Calu3 (cell line): ENCODE measurements at regions not wholly inside any gene's neighbourhood (a gene's known extent, or its start where the extent isn't known, plus 50 kb on each side); places are given as distances from the start of the nearest gene placed in this dataset.

Experiments
- BruUV-seq: library from RNA; stranded (reverse); fragments of 400-500 nt; replicated peaks from 2 replicates; lab custom pipeline; 2021; lab: Mats Ljungman, UMichigan
- CTCF ChIA-PET: fragments of 300-600 bp; sonication (Branson Sonifier 250); formaldehyde crosslinking; loops from one replicate; lab custom pipeline; 2022; ENCODE audit warnings: antibody characterized with exemption; lab: Charles Lee
- DNase-seq: peaks from one replicate; pipeline ENCODE4 v3.0.0; 2022
- H3K27ac Mint-ChIP-seq: one replicate; pipeline ENCODE4 v1.8.0; 2022; ENCODE audit warnings: mixed read lengths; ENCODE audit not compliant: unreplicated experiment
- H3K27me3 Mint-ChIP-seq: one replicate; pipeline ENCODE4 v1.8.0; 2022; ENCODE audit warnings: mixed read lengths; ENCODE audit not compliant: unreplicated experiment
- H3K36me3 Mint-ChIP-seq: one replicate; pipeline ENCODE4 v1.8.0; 2022; ENCODE audit warnings: mild to moderate bottlenecking, moderate library complexity, mixed read lengths; ENCODE audit not compliant: insufficient read depth, unreplicated experiment
- H3K4me1 Mint-ChIP-seq: one replicate; pipeline ENCODE4 v1.8.0; 2022; ENCODE audit warnings: mild to moderate bottlenecking, low read depth, mixed read lengths; ENCODE audit not compliant: unreplicated experiment
- H3K4me3 Mint-ChIP-seq: one replicate; pipeline ENCODE4 v1.8.0; 2022; ENCODE audit warnings: mild to moderate bottlenecking, low read depth, moderate library complexity, mixed read lengths; ENCODE audit not compliant: unreplicated experiment
- H3K9me3 Mint-ChIP-seq: one replicate; pipeline ENCODE4 v1.8.0; 2022; ENCODE audit warnings: low read depth, mixed read lengths; ENCODE audit not compliant: unreplicated experiment
- intact Hi-C: fragments of 100-400 bp; cut with micrococcal nuclease; formaldehyde crosslinking; loops from one replicate; pipeline ENCODE4 v1.10.0; 2022; ENCODE audit not compliant: unreplicated experiment
- TF ChIP-seq, protein P1 (sequence below): fragments of 200-600 bp; IDR thresholded peaks from one replicate; pipeline ENCODE4 v1.8.0; 2022; ENCODE audit warnings: antibody characterized with exemption; ENCODE audit not compliant: unreplicated experiment

DNA sequence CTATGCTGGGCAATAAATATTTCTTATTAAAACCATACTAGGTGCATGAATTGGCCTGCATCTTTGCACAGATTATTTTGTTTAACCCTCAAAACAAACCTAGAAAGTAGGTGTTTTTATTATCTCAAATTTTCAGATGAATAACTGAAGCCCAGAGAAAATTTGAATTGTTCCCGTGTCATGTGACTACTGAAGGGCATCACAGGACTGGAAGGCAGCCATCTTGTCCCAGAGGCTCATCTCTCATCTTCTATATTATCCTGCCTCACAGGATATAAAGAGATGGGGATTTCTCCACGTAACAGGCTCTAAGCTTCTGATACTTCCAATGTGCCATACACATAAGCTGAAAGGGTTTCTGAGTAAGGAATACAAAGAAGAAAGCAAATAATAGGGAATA, 84.0 kb upstream of the ODAD2 start:
- Mint-ChIP-seq H3K9me3 (peaks cover 2% of the 10 kb centered on the region), H3K36me3 (no peaks in the 10 kb centered on the region), H3K27me3 (no peaks in the 10 kb centered on the region), H3K4me1 (no peaks in the 10 kb centered on the region), H3K27ac (no peak overlapping the region), H3K4me3 (no peak overlapping the region)
- TF ChIP-seq, protein P1, sequence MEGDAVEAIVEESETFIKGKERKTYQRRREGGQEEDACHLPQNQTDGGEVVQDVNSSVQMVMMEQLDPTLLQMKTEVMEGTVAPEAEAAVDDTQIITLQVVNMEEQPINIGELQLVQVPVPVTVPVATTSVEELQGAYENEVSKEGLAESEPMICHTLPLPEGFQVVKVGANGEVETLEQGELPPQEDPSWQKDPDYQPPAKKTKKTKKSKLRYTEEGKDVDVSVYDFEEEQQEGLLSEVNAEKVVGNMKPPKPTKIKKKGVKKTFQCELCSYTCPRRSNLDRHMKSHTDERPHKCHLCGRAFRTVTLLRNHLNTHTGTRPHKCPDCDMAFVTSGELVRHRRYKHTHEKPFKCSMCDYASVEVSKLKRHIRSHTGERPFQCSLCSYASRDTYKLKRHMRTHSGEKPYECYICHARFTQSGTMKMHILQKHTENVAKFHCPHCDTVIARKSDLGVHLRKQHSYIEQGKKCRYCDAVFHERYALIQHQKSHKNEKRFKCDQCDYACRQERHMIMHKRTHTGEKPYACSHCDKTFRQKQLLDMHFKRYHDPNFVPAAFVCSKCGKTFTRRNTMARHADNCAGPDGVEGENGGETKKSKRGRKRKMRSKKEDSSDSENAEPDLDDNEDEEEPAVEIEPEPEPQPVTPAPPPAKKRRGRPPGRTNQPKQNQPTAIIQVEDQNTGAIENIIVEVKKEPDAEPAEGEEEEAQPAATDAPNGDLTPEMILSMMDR = no peak
- intact Hi-C loops = no loop called here
- DNase-seq = no peak
- CTCF ChIA-PET = no interaction called here
- BruUV-seq = no TSS peak

GRCh38 chr10:28082316-28082715, 83.4 kb upstream of the ODAD2 start:
- Mint-ChIP-seq H3K36me3 (no peaks in the 10 kb centered on the region), H3K9me3 (peaks cover 2% of the 10 kb centered on the region), H3K4me3 (no peak overlapping the region), H3K4me1 (no peaks in the 10 kb centered on the region), H3K27me3 (no peaks in the 10 kb centered on the region), H3K27ac (no peak overlapping the region)
- intact Hi-C loops = no loop called here
- no peak for DNase-seq
- BruUV-seq = no TSS peak
- TF ChIP-seq, protein P1 = no peak
- CTCF ChIA-PET = no interaction called here

DNA sequence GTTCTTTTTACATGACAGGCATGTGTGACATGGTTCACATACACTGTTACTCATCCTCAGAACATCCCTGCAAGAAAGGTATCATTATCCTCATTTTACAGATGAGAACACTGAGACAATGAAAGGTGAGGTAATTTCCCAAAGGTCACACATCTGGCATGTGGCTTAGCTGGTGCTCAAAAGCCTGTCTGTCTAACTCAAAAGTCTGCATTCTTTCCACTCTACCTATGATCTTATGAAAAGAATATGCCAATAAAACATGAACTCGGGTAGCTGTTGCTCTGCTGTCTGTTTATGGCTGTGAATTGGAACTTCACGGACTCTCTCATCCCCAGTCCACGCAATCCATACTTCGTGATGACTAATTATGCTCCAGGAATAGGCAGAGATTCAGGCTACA, 79.0 kb upstream of the ODAD2 start:
- H3K27me3 Mint-ChIP-seq = no peaks in the 10 kb centered on the region
- DNase-seq = no peak
- H3K4me3 Mint-ChIP-seq = no peak overlapping the region
- no peaks in the 10 kb centered on the region for H3K9me3 Mint-ChIP-seq
- intact Hi-C loops = no loop called here
- CTCF ChIA-PET = interaction anchor here (1.2 kb wide), 1 partner anchor 10 kb away, joined by 4 read pairs; no protein-coding TSS in a partner anchor
- TF ChIP-seq, protein P1 = no peak
- H3K27ac Mint-ChIP-seq = no peak overlapping the region
- no TSS peak for BruUV-seq
- H3K4me1 Mint-ChIP-seq = no peaks in the 10 kb centered on the region
- no peaks in the 10 kb centered on the region for H3K36me3 Mint-ChIP-seq

- H3K9me3 Mint-ChIP-seq = no peaks in the 10 kb centered on the region
- H3K36me3 Mint-ChIP-seq = no peaks in the 10 kb centered on the region
- DNase-seq = no peak
- CTCF ChIA-PET = no interaction called here
- no peaks in the 10 kb centered on the region for H3K4me1 Mint-ChIP-seq
- intact Hi-C loops = no loop called here
- TF ChIP-seq, protein P1 = no peak
- H3K4me3 Mint-ChIP-seq = no peak overlapping the region
- H3K27ac Mint-ChIP-seq = no peak overlapping the region
- H3K27me3 Mint-ChIP-seq = no peaks in the 10 kb centered on the region
- BruUV-seq = no TSS peak
Observed at GRCh38 chr10:28075424-28075823, 76.5 kb upstream of the ODAD2 start.
